Right lobe of liver (tissue), 4 donors: ENCODE measurements at regions not wholly inside any gene's neighbourhood (a gene's known extent, or its start where the extent isn't known, plus 50 kb on each side); places are given as distances from the start of the nearest gene placed in this dataset.

Experiments
- POLR2A ChIP-seq: fragments of 450-650 bp; IDR thresholded peaks from one replicate; pipeline ENCODE4 v1.6.1; 2017; ENCODE audit warnings: antibody characterized with exemption, mild to moderate bottlenecking
- TF ChIP-seq, protein P1 (sequence below), 4 donors: fragments of 200-600 bp in 3 of 4; fragments of 450-650 bp in 1 of 4; IDR thresholded peaks; one replicate each; pipeline versions ENCODE4 v1.5.1 to v1.8.0; 2016 to 2022; ENCODE audit warnings: antibody characterized with exemption in 4 of 4, mild to moderate bottlenecking in 2 of 4
- donor health status: DM: no; HTN: no; CAD: no.
- donor health status: DM: no; HTN: no; CAD: no.
- donor health status: DM: no; HTN: yes; CAD: no.

DNA sequence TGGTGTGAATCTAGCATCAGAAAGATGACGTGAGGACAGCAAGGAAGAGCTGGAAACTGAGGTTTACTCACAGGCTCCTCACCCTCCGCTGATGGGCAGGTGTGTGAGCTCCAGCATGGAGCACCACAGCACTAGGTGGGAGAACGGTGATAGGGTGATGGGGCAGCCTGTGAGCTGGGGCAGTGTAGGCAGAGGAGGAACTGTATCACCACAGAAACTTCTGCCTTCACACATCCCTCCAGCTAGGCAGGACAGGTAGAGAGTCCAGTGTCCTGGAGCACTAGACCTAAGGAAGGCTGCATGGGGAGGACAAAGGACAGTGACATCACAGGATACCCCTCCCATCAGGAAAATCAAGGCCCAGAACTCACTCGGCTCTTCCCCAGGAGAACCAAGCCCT lies 241.8 kb upstream of the PRSS58 start:
- TF ChIP-seq, protein P1, sequence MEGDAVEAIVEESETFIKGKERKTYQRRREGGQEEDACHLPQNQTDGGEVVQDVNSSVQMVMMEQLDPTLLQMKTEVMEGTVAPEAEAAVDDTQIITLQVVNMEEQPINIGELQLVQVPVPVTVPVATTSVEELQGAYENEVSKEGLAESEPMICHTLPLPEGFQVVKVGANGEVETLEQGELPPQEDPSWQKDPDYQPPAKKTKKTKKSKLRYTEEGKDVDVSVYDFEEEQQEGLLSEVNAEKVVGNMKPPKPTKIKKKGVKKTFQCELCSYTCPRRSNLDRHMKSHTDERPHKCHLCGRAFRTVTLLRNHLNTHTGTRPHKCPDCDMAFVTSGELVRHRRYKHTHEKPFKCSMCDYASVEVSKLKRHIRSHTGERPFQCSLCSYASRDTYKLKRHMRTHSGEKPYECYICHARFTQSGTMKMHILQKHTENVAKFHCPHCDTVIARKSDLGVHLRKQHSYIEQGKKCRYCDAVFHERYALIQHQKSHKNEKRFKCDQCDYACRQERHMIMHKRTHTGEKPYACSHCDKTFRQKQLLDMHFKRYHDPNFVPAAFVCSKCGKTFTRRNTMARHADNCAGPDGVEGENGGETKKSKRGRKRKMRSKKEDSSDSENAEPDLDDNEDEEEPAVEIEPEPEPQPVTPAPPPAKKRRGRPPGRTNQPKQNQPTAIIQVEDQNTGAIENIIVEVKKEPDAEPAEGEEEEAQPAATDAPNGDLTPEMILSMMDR (IDR thresholded peaks at IDR 0.05) = no peak
- no peak for TF ChIP-seq POLR2A
